Calu3 (cell line): ENCODE measurements at regions not wholly inside any gene's neighbourhood (a gene's known extent, or its start where the extent isn't known, plus 50 kb on each side); places are given as distances from the start of the nearest gene placed in this dataset.

Source experiments
- BruUV-seq: library from RNA; stranded (reverse); fragments of 400-500 nt; replicated peaks from 2 replicates; lab custom pipeline; 2021; lab: Mats Ljungman, UMichigan
- CTCF ChIA-PET: fragments of 300-600 bp; sonication (Branson Sonifier 250); formaldehyde crosslinking; loops from one replicate; lab custom pipeline; 2022; ENCODE audit warnings: antibody characterized with exemption; lab: Charles Lee
- DNase-seq: peaks from one replicate; pipeline ENCODE4 v3.0.0; 2022
- H3K27ac Mint-ChIP-seq: one replicate; pipeline ENCODE4 v1.8.0; 2022; ENCODE audit warnings: mixed read lengths; ENCODE audit not compliant: unreplicated experiment
- H3K27me3 Mint-ChIP-seq: one replicate; pipeline ENCODE4 v1.8.0; 2022; ENCODE audit warnings: mixed read lengths; ENCODE audit not compliant: unreplicated experiment
- H3K36me3 Mint-ChIP-seq: one replicate; pipeline ENCODE4 v1.8.0; 2022; ENCODE audit warnings: mild to moderate bottlenecking, moderate library complexity, mixed read lengths; ENCODE audit not compliant: insufficient read depth, unreplicated experiment
- H3K4me1 Mint-ChIP-seq: one replicate; pipeline ENCODE4 v1.8.0; 2022; ENCODE audit warnings: mild to moderate bottlenecking, low read depth, mixed read lengths; ENCODE audit not compliant: unreplicated experiment
- H3K4me3 Mint-ChIP-seq: one replicate; pipeline ENCODE4 v1.8.0; 2022; ENCODE audit warnings: mild to moderate bottlenecking, low read depth, moderate library complexity, mixed read lengths; ENCODE audit not compliant: unreplicated experiment
- H3K9me3 Mint-ChIP-seq: one replicate; pipeline ENCODE4 v1.8.0; 2022; ENCODE audit warnings: low read depth, mixed read lengths; ENCODE audit not compliant: unreplicated experiment
- CTCF ChIP-seq: fragments of 200-600 bp; IDR thresholded peaks from one replicate; pipeline ENCODE4 v1.8.0; 2022; ENCODE audit warnings: antibody characterized with exemption; ENCODE audit not compliant: unreplicated experiment
- intact Hi-C: fragments of 100-400 bp; cut with micrococcal nuclease; formaldehyde crosslinking; loops from one replicate; pipeline ENCODE4 v1.10.0; 2022; ENCODE audit not compliant: unreplicated experiment

- no peaks in the 10 kb centered on the region for H3K4me1 Mint-ChIP-seq
- no peak for DNase-seq
- no TSS peak for BruUV-seq
- H3K36me3 Mint-ChIP-seq, result no peaks in the 10 kb centered on the region
- intact Hi-C loops, result no loop called here
- H3K4me3 Mint-ChIP-seq, result no peak overlapping the region
- H3K9me3 Mint-ChIP-seq, result peaks cover 27% of the 10 kb centered on the region
- no peak for TF ChIP-seq CTCF
- CTCF ChIA-PET, result no interaction called here
- no peak overlapping the region for H3K27ac Mint-ChIP-seq
- no peaks in the 10 kb centered on the region for H3K27me3 Mint-ChIP-seq
Measured at GRCh38 chr16:17705847-17706246, 235.1 kb upstream of the XYLT1 start.

- Mint-ChIP-seq H3K27ac (no peak overlapping the region), H3K4me3 (no peak overlapping the region), H3K27me3 (no peaks in the 10 kb centered on the region), H3K36me3 (no peaks in the 10 kb centered on the region), H3K9me3 (peaks cover 12% of the 10 kb centered on the region), H3K4me1 (no peaks in the 10 kb centered on the region)
- no TSS peak for BruUV-seq
- no peak for DNase-seq
- TF ChIP-seq CTCF, result no peak
- intact Hi-C loops, result no loop called here
- CTCF ChIA-PET, result no interaction called here
Measured at GRCh38 chr16:17696616-17697015, 225.9 kb upstream of the XYLT1 start.

- Mint-ChIP-seq H3K4me3 (no peak overlapping the region), H3K36me3 (no peaks in the 10 kb centered on the region), H3K9me3 (no peaks in the 10 kb centered on the region), H3K4me1 (no peaks in the 10 kb centered on the region), H3K27me3 (peaks cover 10% of the 10 kb centered on the region), H3K27ac (no peak overlapping the region)
- no peak for TF ChIP-seq CTCF
- no TSS peak for BruUV-seq
- intact Hi-C loops, result no loop called here
- CTCF ChIA-PET, result no interaction called here
- DNase-seq, result no peak
Measured at GRCh38 chr16:17692484-17692883, 221.7 kb upstream of the XYLT1 start.

GRCh38 chr16:17691899-17692176, 221.1 kb upstream of the XYLT1 start:
- no peaks in the 10 kb centered on the region for H3K4me1 Mint-ChIP-seq
- no peak overlapping the region for H3K27ac Mint-ChIP-seq
- TF ChIP-seq CTCF, result no peak
- H3K27me3 Mint-ChIP-seq, result peaks cover 10% of the 10 kb centered on the region
- H3K9me3 Mint-ChIP-seq, result no peaks in the 10 kb centered on the region
- BruUV-seq, result no TSS peak
- CTCF ChIA-PET, result no interaction called here
- intact Hi-C loops, result no loop called here
- DNase-seq, result no peak
- H3K4me3 Mint-ChIP-seq, result no peak overlapping the region
- H3K36me3 Mint-ChIP-seq, result no peaks in the 10 kb centered on the region
